ENCODE measurements at regions not wholly inside any gene's neighbourhood (a gene's known extent, or its start where the extent isn't known, plus 50 kb on each side); places are given as distances from the start of the nearest gene placed in this dataset.

- Histone ChIP-seq H3K4ac (ENCODE audit: low read depth, low read length) (no peak overlapping the region), H2BK5ac (ENCODE audit: low read depth, low read length, poor library complexity, severe bottlenecking) (no peak overlapping the region), H3K27me3 (ENCODE audit: control insufficient read depth, insufficient read depth, low read length) (no peaks in the 10 kb centered on the region), H4K91ac (ENCODE audit: insufficient read depth, low read depth, low read length) (no peak overlapping the region), H3K9ac (ENCODE audit: low read depth, low read length) (no peak overlapping the region), H3K9me1 (ENCODE audit: insufficient read depth, low read length) (no peaks in the 10 kb centered on the region), H3K79me1 (ENCODE audit: low read depth in 1 of 2, low read length in 2 of 2) (no peaks in the 10 kb centered on the region), H2BK15ac (ENCODE audit: low read depth, low read length) (no peak overlapping the region), H3K27ac (ENCODE audit: insufficient read depth, low read length) (no peak overlapping the region), H2BK120ac (ENCODE audit: low read depth, low read length) (no peak overlapping the region), H3K36me3 (ENCODE audit: control insufficient read depth, insufficient read depth, low read length) (no peaks in the 10 kb centered on the region), H4K5ac (ENCODE audit: low read depth, low read length) (no peak overlapping the region), H3K4me2 (ENCODE audit: low read depth, low read length) (no peak overlapping the region), H3K23ac (ENCODE audit: low read depth, low read length) (no peak overlapping the region), H2AK5ac (ENCODE audit: low read depth, low read length) (no peak overlapping the region), H4K8ac (ENCODE audit: low read depth in 2 of 2, low read length in 2 of 2) (no peak overlapping the region), H2BK20ac (ENCODE audit: low read depth, low read length) (no peak overlapping the region), H2AK9ac (replicated peaks; ENCODE audit: low read depth, low read length, poor library complexity) (no peak overlapping the region), H3K4me1 (ENCODE audit: control insufficient read depth, insufficient read depth, low read length) (no peaks in the 10 kb centered on the region), H3K9me3 (ENCODE audit: control insufficient read depth, insufficient read depth, low read length) (no peaks in the 10 kb centered on the region), H3K14ac (replicated peaks; ENCODE audit: low read depth, low read length) (no peak overlapping the region), H3K4me3 (ENCODE audit: insufficient read depth, low read depth, low read length) (no peak overlapping the region), H3K56ac (ENCODE audit: extremely low read depth, insufficient read depth, low read length) (no peak overlapping the region), H3K18ac (ENCODE audit: low read depth, low read length) (no peak overlapping the region), H4K20me1 (ENCODE audit: insufficient read depth, low read length) (no peaks in the 10 kb centered on the region), H2AFZ (replicated peaks; ENCODE audit: low read length, poor library complexity) (no peak overlapping the region)
- no peak for TF ChIP-seq MAZ (IDR thresholded peaks at IDR 0.05; ENCODE audit: borderline replicate concordance, low read depth, low read length)
- TF ChIP-seq FOS (IDR thresholded peaks at IDR 0.05; ENCODE audit: low read depth, low read length), result no peak
- no peak for TF ChIP-seq MXI1 (IDR thresholded peaks at IDR 0.05; ENCODE audit: borderline replicate concordance, low read depth, low read length)
- no peak for TF ChIP-seq CEBPB (IDR thresholded peaks at IDR 0.05; ENCODE audit: low read depth, low read length)
- TF ChIP-seq CTCF (conservative IDR thresholded peaks at IDR 0.05; ENCODE audit: low read depth, low read length), result no peak
- TF ChIP-seq SMC3 (IDR thresholded peaks at IDR 0.05; ENCODE audit: low read depth, low read length), result no peak
- no peak for TF ChIP-seq ELK1 (IDR thresholded peaks at IDR 0.05; ENCODE audit: borderline replicate concordance, low read depth, low read length)
- no peak for TF ChIP-seq BHLHE40 (IDR thresholded peaks at IDR 0.05; ENCODE audit: low read depth, low read length)
- no peak for TF ChIP-seq CHD1 (IDR thresholded peaks at IDR 0.05; ENCODE audit: low read depth, low read length)
- TF ChIP-seq RFX5 (IDR thresholded peaks at IDR 0.05; ENCODE audit: low read depth, low read length), result no peak
- no peak for TF ChIP-seq NFE2L2 (IDR thresholded peaks at IDR 0.05; ENCODE audit: low read depth, low read length)
- dilution Hi-C loops (cut with HindIII; ENCODE audit: low sequenced_read_pairs, unreplicated experiment) (no loop called here), intact Hi-C loops (cut with micrococcal nuclease) (no loop called here), in situ Hi-C loops (cut with MboI; ENCODE audit: low sequenced_read_pairs) (no loop called here)
- no peak for DNase-seq
- ATAC-seq (ENCODE audit: low read depth), result no peak
- CTCF ChIA-PET, result interaction anchor here (0.6 to 0.7 kb wide), 2 partner anchors 14 to 1122 kb away, joined by 3 read pairs; no protein-coding TSS in a partner anchor
- BruUV-seq (replicated peaks), result no TSS peak
- 50% methylated on average over 1 of the region's 4 CpGs; no CpG with 5 or more reads in 1 of the 2 experiments for WGBS, 2 experiments (ENCODE audit: extremely low coverage in 2 of 2, insufficient read length in 1 of 2)
- POLR2A ChIA-PET (ENCODE audit: unreplicated experiment), result no interaction called here
These were observed 654.9 kb upstream of the CELF2 start for GRCh38 chr10:10362800-10363199.

All from IMR-90 (cell line).